Fibroblast of villous mesenchyme (primary cell): ENCODE measurements at regions not wholly inside any gene's neighbourhood (a gene's known extent, or its start where the extent isn't known, plus 50 kb on each side); places are given as distances from the start of the nearest gene placed in this dataset.

Experiments
- DNase-seq: peaks from one replicate; pipeline ENCODE4 v3.0.0-alpha.2; 2010; ENCODE audit warnings: low read depth
- H3K4me3 ChIP-seq: 2 replicates; pipeline ENCODE4 v1.5.1; 2011; ENCODE audit warnings: low read depth, mild to moderate bottlenecking, low read length
- TF ChIP-seq, protein P1 (sequence below): IDR thresholded peaks from 2 replicates; pipeline ENCODE4 v1.5.1; 2012; ENCODE audit warnings: low read depth, mild to moderate bottlenecking, low read length; ENCODE audit not compliant: insufficient read depth

DNA sequence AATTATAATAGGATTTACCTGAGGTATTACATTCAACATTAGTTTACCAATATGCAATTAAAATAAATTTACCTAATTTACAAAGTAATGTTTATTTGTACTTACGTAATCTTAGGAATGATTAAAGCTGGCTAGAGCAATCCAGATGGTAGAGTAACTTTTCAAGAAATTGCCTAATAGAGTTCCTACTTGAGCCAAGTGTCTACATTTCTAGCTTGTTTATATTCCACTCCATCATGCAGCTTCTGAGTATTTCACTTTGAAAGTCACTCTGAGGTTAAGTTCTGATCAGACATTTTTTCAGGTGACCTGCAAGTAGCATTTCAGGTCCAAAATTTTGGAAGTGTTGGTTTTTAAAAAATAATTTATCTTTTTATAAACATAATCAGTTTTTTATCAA, 1080.7 kb downstream of the TRHDE start:
- TF ChIP-seq, protein P1, sequence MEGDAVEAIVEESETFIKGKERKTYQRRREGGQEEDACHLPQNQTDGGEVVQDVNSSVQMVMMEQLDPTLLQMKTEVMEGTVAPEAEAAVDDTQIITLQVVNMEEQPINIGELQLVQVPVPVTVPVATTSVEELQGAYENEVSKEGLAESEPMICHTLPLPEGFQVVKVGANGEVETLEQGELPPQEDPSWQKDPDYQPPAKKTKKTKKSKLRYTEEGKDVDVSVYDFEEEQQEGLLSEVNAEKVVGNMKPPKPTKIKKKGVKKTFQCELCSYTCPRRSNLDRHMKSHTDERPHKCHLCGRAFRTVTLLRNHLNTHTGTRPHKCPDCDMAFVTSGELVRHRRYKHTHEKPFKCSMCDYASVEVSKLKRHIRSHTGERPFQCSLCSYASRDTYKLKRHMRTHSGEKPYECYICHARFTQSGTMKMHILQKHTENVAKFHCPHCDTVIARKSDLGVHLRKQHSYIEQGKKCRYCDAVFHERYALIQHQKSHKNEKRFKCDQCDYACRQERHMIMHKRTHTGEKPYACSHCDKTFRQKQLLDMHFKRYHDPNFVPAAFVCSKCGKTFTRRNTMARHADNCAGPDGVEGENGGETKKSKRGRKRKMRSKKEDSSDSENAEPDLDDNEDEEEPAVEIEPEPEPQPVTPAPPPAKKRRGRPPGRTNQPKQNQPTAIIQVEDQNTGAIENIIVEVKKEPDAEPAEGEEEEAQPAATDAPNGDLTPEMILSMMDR, result no peak
- H3K4me3 ChIP-seq, result no peak overlapping the region
- DNase-seq, result no peak

DNA sequence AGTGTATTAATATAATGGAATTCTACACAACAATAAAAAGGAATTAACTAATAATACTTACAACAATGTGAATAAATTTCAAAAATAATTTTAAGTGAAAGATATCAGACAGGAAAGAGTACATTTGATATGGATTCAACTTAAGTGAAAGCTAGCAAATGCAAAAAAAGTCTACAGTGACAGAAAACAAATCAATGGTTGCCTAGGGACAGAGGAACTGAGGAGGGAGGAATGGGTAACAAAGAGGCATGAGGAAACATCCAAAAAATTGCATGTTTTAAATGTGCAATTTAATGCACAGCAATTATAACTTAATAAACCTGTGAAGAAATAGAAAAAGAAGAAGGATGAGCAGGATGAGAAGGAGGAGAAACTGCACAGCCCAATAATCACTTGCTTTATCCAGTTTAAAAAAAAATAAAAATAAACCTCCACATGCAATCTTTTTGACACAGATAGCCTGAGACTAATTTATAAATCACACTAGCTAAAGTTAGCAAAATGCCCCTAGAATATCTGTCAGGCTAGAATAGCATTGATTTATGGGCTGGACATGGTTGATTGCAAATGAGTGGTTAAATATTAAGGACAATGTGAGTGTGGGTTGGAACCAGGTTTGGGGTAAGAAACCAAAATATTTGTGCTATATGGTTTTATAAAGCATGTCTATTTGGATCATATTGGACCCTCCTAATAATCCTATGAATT, 1089.1 kb downstream of the TRHDE start:
- no peak for DNase-seq
- no peak overlapping the region for H3K4me3 ChIP-seq
- TF ChIP-seq, protein P1, result no peak

DNA sequence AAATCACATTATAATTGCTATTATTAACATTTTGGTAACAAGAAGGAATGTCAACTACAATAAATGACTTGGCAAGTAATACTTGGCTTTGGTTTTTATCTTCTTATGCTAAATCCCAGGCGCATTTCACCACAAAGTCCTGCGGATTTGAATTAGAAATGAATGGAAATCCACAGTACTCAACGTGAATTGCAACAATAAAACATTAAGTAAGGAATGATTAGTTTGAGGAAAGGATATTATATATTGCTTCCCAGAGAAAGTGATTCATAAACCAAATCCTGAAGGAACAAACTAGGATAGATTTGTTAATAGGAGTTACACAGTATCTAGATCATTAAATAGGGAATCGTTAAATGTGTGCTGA, 1089.7 kb downstream of the TRHDE start:
- H3K4me3 ChIP-seq, result no peak overlapping the region
- no peak for DNase-seq
- TF ChIP-seq, protein P1, result no peak

DNA sequence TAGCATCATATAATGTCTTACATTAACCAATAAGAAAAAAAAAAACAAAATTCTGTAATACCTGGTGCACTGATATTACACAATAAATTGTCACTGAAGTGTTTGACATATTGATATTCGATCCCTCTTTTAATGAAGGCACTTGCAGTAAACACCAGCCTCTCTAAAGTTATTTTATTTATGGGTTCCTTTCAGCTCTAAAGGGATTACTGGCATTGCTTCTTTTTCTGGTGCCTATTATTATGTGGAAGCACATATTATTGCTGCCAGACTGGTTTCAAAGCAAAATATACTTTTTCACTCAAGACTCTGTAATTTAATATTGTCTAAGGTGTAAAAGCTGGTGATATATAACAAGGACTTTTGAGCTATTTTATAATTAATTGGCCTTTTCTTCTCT, 1090.5 kb downstream of the TRHDE start:
- no peak overlapping the region for H3K4me3 ChIP-seq
- no peak for DNase-seq
- TF ChIP-seq, protein P1, result no peak

DNA sequence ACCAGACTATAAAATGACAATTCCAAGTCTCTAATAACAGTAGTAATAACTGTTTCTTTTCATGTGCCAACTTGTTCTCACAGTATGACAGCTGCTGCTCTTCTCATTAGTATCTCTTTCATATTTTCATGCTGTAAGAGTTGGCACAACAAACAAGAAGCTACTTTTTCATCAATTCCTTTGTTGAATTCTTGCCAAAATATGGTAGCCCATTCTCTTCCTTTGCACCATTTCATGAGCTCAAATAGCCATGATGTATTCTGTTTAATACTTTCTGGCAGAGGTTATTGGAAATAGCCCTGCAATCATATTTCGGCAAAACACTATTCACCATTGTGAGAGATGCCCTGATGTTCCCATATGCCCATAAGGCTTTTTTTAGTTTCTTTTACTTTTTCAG, 1100.7 kb downstream of the TRHDE start:
- H3K4me3 ChIP-seq, result no peak overlapping the region
- TF ChIP-seq, protein P1, result no peak
- DNase-seq, result no peak

DNA sequence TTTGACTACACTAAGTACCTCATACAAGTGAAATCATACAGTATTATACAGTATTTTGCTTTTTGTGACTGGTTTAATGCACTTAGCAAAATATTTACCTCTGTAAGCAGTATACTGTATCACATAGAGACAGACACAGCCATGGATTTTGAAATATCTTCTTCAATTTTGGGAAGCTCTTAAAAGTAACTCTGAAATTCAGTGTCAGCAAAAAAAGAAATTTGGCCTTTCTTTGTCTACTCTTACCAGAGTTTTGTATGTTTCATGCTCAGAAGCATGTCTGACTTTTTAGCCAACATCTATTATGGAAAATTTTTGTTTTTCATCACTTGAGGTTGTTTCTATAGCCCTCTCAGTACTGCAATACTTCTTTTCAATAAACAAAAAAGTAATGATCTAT, 1102.2 kb downstream of the TRHDE start:
- no peak for DNase-seq
- TF ChIP-seq, protein P1, result no peak
- no peak overlapping the region for H3K4me3 ChIP-seq
